ENCODE measurements at regions not wholly inside any gene's neighbourhood (a gene's known extent, or its start where the extent isn't known, plus 50 kb on each side); places are given as distances from the start of the nearest gene placed in this dataset.

GRCh38 chr6:103797738-103798137 is 1062.0 kb downstream of the HACE1 start:
- no peak overlapping the region for H2BK15ac ChIP-seq (ENCODE audit: low read length)
- no peaks in the 10 kb centered on the region for H3K79me2 ChIP-seq (ENCODE audit: control insufficient read depth in 1 of 2, insufficient read depth in 2 of 2, low read length in 2 of 2)
- no peak overlapping the region for H3K56ac ChIP-seq (replicated peaks; ENCODE audit: insufficient read length, low read depth, low read length)
- DNase-seq (ENCODE audit: low read depth in 1 of 2, low spot score in 2 of 2) (no peak), FAIRE-seq (no peak)
- no peaks in the 10 kb centered on the region for H4K20me1 ChIP-seq (replicated peaks in 1 of 2; ENCODE audit: control insufficient read depth in 1 of 2, insufficient read depth in 2 of 2, low read length in 2 of 2)
- H3K4ac ChIP-seq (replicated peaks; ENCODE audit: insufficient read length, low read depth, low read length): no peak overlapping the region
- H3K27ac ChIP-seq (ENCODE audit: low read depth, low read length): no peak overlapping the region
- H3K9me3 ChIP-seq (ENCODE audit: insufficient read depth in 2 of 2, low read depth in 1 of 2, low read length in 1 of 2): no peaks in the 10 kb centered on the region
- H4K91ac ChIP-seq (replicated peaks; ENCODE audit: insufficient read length, low read length): no peak overlapping the region
- H3K4me3 ChIP-seq (ENCODE audit: extremely low read depth in 1 of 4, insufficient read depth in 2 of 4, low read depth in 3 of 4, low read length in 4 of 4): no peak overlapping the region
- no peak overlapping the region for H2BK12ac ChIP-seq (ENCODE audit: low read depth, low read length)
- no peak overlapping the region for H3K14ac ChIP-seq (ENCODE audit: insufficient read length)
- H3K4me1 ChIP-seq (replicated peaks in 1 of 4; ENCODE audit: control insufficient read depth in 3 of 4, insufficient read depth in 4 of 4, low read length in 3 of 4): no peaks in the 10 kb centered on the region; a peak in 2 of 7 replicates
- no peaks in the 10 kb centered on the region for H3K36me3 ChIP-seq (ENCODE audit: control insufficient read depth in 2 of 4, insufficient read depth in 4 of 4, low read length in 3 of 4)
- no peak overlapping the region for H4K8ac ChIP-seq (ENCODE audit: extremely low read depth, insufficient read depth, low read length)
- no peaks in the 10 kb centered on the region for H3K23me2 ChIP-seq (ENCODE audit: low read depth, low read length)
- H3K4me2 ChIP-seq (ENCODE audit: insufficient read depth in 1 of 2, low read depth in 2 of 2, low read length in 2 of 2): no peak overlapping the region
- H2BK20ac ChIP-seq (ENCODE audit: low read length): no peak overlapping the region
- no peak overlapping the region for H2AFZ ChIP-seq (ENCODE audit: low read length)
- no peak overlapping the region for H3K9ac ChIP-seq (replicated peaks in 1 of 4; ENCODE audit: extremely low read depth in 1 of 4, low read depth in 3 of 4, low read length in 3 of 4)
- H3K79me1 ChIP-seq (ENCODE audit: low read depth, low read length): no peaks in the 10 kb centered on the region
- no peak overlapping the region for H2BK5ac ChIP-seq (ENCODE audit: low read depth, low read length)
- H3K27me3 ChIP-seq (replicated peaks in 1 of 4; ENCODE audit: control insufficient read depth in 3 of 4, extremely low read depth in 1 of 4, insufficient read depth in 3 of 4, low read length in 3 of 4): no peaks in the 10 kb centered on the region
- POLR2A ChIA-PET (ENCODE audit: partially characterized antibody): interaction anchor here (0.6 kb wide), 1 partner anchor 530 kb away, joined by 3 read pairs; no protein-coding TSS in a partner anchor
- no peak overlapping the region for H3K23ac ChIP-seq (ENCODE audit: insufficient read length)
- no peak overlapping the region for H2BK120ac ChIP-seq (replicated peaks; ENCODE audit: low read depth, low read length)
- H2AK5ac ChIP-seq (ENCODE audit: low read depth, low read length): no peak overlapping the region
- H4K5ac ChIP-seq (ENCODE audit: insufficient read length, low read depth, low read length): no peak overlapping the region
- WGBS, 2 experiments (ENCODE audit: extremely low coverage in 1 of 2, insufficient coverage in 1 of 2, insufficient read length in 1 of 2, insufficient replicate concordance in 2 of 2, low coverage in 1 of 2, low lambda C conversion rate in 2 of 2, missing lambda C conversion rate in 1 of 2): 29% methylated on average over 1 of the region's 1 CpG; no CpG with 5 or more reads in 1 of the 2 experiments
- H3K18ac ChIP-seq (ENCODE audit: extremely low read depth, low read length): no peak overlapping the region
- CTCF ChIA-PET (ENCODE audit: partially characterized antibody): interaction anchor here (0.9 to 1.1 kb wide), 5 partner anchors 11 to 116 kb away, joined by 3 to 5 read pairs (median 3); no protein-coding TSS in a partner anchor
- no peak for TF ChIP-seq SIX5 (IDR thresholded peaks at IDR 0.05; ENCODE audit: low read depth, low read length)
- no peak for TF ChIP-seq CBX8 (IDR thresholded peaks at IDR 0.05; ENCODE audit: borderline replicate concordance, low read depth, low read length)
- no peak for TF ChIP-seq CHD1 (IDR thresholded peaks at IDR 0.05; ENCODE audit: low read depth, low read length)
- no peak for TF ChIP-seq SUZ12 (IDR thresholded peaks at IDR 0.05; ENCODE audit: low read length)
- TF ChIP-seq BRCA1 (IDR thresholded peaks at IDR 0.05; ENCODE audit: low read depth, low read length): no peak
- TF ChIP-seq TEAD4 (IDR thresholded peaks at IDR 0.05; ENCODE audit: low read depth, low read length): 0 out of 2 replicates have a peak, but pooled peaks have one; percentile 23
- no peak for TF ChIP-seq ATF3 (IDR thresholded peaks at IDR 0.05; ENCODE audit: insufficient read depth, low read depth, low read length)
- no peak for TF ChIP-seq NRF1 (IDR thresholded peaks at IDR 0.05; ENCODE audit: low read depth, low read length)

Data from H1 (cell line).